AG04449 (cell line): ENCODE measurements at regions not wholly inside any gene's neighbourhood (a gene's known extent, or its start where the extent isn't known, plus 50 kb on each side); places are given as distances from the start of the nearest gene placed in this dataset.

Source experiments
- CTCF ChIA-PET: fragments of 350-600 bp; formaldehyde crosslinking; extraction: SDS; loops from one replicate; lab custom pipeline; 2021; ENCODE audit warnings: antibody characterized with exemption; lab: Yijun Ruan, JAX
- POLR2A ChIA-PET: fragments of 400-600, 350-600 bp; formaldehyde crosslinking; extraction: SDS; loops from one replicate; lab custom pipeline; 2020; ENCODE audit warnings: antibody characterized with exemption, inconsistent platforms; lab: Yijun Ruan, JAX
- DNase-seq: peaks from one replicate; pipeline ENCODE4 v3.0.0-alpha.2; 2010; ENCODE audit warnings: low read depth, low spot score
- H3K4me3 ChIP-seq: 2 replicates; pipeline ENCODE4 v1.5.1; 2011; ENCODE audit warnings: low read depth, mild to moderate bottlenecking, control low read depth, low read length
- TF ChIP-seq, protein P1 (sequence below): IDR thresholded peaks from one replicate; pipeline ENCODE4 v1.5.1; 2011; ENCODE audit warnings: mild to moderate bottlenecking, moderate library complexity, low read length, control low read depth, inconsistent platforms; ENCODE audit not compliant: insufficient read depth; ENCODE audit errors: missing control alignments

DNA sequence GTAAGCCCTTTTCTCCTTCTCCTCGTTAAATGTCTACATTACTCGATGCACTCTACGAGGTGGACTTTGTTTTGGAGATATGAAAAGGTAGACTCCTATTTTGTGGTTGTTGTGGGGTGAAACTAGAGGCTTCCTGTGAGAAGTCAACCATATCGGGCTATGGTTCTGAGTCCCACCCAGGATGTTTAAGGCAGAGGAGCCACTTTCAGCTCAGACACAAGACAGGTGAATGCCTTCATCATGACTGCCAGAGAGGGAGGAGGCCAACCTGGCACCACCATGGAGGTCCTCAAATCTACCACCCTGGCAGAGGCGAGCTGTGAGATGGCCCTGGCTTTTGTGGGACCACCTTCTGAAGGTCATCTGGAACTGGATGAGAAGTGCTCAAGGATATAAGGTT is 154.4 kb upstream of the KLF3 start:
- H3K4me3 ChIP-seq: no peak overlapping the region
- POLR2A ChIA-PET: no interaction called here
- no peak for DNase-seq
- TF ChIP-seq, protein P1, sequence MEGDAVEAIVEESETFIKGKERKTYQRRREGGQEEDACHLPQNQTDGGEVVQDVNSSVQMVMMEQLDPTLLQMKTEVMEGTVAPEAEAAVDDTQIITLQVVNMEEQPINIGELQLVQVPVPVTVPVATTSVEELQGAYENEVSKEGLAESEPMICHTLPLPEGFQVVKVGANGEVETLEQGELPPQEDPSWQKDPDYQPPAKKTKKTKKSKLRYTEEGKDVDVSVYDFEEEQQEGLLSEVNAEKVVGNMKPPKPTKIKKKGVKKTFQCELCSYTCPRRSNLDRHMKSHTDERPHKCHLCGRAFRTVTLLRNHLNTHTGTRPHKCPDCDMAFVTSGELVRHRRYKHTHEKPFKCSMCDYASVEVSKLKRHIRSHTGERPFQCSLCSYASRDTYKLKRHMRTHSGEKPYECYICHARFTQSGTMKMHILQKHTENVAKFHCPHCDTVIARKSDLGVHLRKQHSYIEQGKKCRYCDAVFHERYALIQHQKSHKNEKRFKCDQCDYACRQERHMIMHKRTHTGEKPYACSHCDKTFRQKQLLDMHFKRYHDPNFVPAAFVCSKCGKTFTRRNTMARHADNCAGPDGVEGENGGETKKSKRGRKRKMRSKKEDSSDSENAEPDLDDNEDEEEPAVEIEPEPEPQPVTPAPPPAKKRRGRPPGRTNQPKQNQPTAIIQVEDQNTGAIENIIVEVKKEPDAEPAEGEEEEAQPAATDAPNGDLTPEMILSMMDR: no peak
- CTCF ChIA-PET: no interaction called here

DNA sequence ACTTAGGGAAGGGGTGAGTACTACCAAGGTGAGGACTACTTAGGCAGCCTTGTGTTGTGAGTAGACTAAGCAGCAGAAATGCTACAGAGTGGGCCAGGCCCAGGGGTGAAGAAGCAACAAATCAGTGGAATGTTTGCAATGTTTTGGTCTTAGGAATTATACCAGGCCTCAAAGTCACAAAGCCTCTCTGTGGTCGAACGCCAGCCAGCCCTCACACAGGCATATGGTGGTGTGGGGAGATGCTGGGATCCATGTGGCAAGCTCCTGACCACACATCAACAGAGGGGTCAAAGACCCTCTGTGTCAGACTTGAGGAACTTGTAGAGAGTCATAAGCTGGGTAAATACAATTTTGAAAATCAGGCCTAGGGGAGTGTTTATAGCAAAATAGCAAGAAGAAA is 153.8 kb upstream of the KLF3 start:
- POLR2A ChIA-PET: no interaction called here
- DNase-seq: no peak
- H3K4me3 ChIP-seq: no peak overlapping the region
- CTCF ChIA-PET: no interaction called here
- TF ChIP-seq, protein P1: no peak

GRCh38 chr4:38511702-38512101 is 152.3 kb upstream of the KLF3 start:
- POLR2A ChIA-PET: no interaction called here
- TF ChIP-seq, protein P1: no peak
- CTCF ChIA-PET: interaction anchor here (0.6 kb wide), 1 partner anchor 163 kb away, joined by 3 read pairs; no protein-coding TSS in a partner anchor

DNA sequence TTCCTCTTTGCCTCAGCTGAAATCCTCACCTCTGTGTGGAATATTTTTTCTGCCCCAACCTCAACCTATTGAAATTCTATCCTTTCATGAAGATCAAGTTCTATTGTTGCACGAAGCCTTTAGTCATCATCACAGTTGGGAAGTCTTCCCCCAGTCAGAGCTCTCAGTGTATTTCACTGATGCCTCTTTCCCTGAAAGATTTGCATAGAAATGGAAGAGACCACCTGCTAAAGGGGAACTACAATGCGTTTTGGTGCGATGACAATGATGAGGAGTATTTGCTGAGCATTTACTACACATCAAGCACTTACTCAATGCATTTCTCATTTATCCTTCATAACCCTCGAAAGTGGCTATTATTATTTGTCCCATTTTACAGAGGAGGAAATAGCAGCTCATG is 151.2 kb upstream of the KLF3 start:
- H3K4me3 ChIP-seq: no peak overlapping the region
- CTCF ChIA-PET: interaction anchor here (1.0 kb wide), 1 partner anchor 194 kb away, joined by 3 read pairs; no protein-coding TSS in a partner anchor
- no peak for DNase-seq
- POLR2A ChIA-PET: no interaction called here
- TF ChIP-seq, protein P1: no peak

More at GRCh38 chr4:38511702-38512101, 152.3 kb upstream of the KLF3 start:
- DNase-seq: no peak
- no peak overlapping the region for H3K4me3 ChIP-seq

- H3K4me3 ChIP-seq: no peak overlapping the region
- DNase-seq: no peak
- POLR2A ChIA-PET: no interaction called here
- CTCF ChIA-PET: no interaction called here
- TF ChIP-seq, protein P1: no peak
Measured at GRCh38 chr4:38514465-38515146, 149.4 kb upstream of the KLF3 start.

- POLR2A ChIA-PET: no interaction called here
- TF ChIP-seq, protein P1: no peak
- DNase-seq: no peak
- CTCF ChIA-PET: no interaction called here
- H3K4me3 ChIP-seq: no peak overlapping the region
Measured at GRCh38 chr4:38516190-38516589, 147.8 kb upstream of the KLF3 start.
